ENCODE measurements at regions not wholly inside any gene's neighbourhood (a gene's known extent, or its start where the extent isn't known, plus 50 kb on each side); places are given as distances from the start of the nearest gene placed in this dataset.
A peak's percentile ranks its signal among the peaks of the same experiment; 100 is the strongest.

DNA sequence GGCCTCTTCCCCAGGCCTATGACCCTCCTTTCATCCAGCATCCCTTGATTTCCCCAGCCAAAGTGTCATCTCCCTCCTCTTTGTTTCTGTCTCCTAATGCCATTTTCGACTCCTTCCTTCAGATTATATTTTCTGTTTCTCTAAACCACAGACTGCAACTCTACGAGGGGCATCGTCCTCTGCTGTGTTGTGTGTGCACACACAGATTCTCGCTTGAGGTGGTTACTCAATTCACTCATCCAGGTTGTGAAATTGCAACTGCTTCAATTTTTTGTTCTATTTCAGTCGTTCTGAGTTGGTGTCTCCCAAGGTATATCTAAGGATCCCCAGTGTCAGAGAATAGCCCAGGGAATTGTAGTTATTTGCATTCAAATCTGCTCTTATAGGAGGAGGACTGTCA is 113.5 kb upstream of the NDUFV2 start:
- H3K4me2 ChIP-seq (ENCODE audit: low read length, poor library complexity, severe bottlenecking), result no peak overlapping the region

DNA sequence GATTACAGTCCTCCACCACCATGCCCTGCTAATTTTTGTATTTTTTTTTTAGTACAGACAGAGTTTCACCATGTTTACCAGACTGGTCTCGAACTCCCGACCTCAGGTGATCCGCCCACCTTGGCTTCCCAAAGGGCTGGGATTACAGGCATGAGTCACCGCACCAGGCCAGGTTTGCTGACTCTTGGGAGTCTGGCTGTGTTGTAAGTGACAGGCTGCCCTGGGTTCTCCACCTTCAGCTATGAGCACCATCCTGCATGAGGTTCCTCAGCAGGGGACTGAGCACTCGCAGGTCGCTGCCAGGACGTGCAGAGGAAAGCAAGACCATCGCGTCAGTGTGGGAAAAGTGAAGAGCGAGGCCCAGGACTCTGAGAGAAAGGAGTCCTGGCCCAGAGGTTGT is 112.6 kb upstream of the NDUFV2 start:
- H3K27me3 ChIP-seq (ENCODE audit: control insufficient read depth in 1 of 2, insufficient read depth in 1 of 2, low read length in 2 of 2), result no peaks in the 10 kb centered on the region
- H3K9me3 ChIP-seq (ENCODE audit: control insufficient read depth, low read length), result peaks cover 4% of the 10 kb centered on the region
- no peak overlapping the region for H2BK5ac ChIP-seq (ENCODE audit: low read depth, low read length, poor library complexity, severe bottlenecking)
- H3K79me1 ChIP-seq (replicated peaks; ENCODE audit: low read length, poor library complexity, severe bottlenecking), result peaks cover 1% of the 10 kb centered on the region
- DNase-seq, result no peak
- no peak overlapping the region for H4K91ac ChIP-seq (ENCODE audit: low read length)
- H3K4me3 ChIP-seq (ENCODE audit: insufficient read depth in 1 of 2, low read depth in 1 of 2, low read length in 2 of 2), result no peak overlapping the region
- WGBS, result 93% methylated on average over 10 of the region's 10 CpGs
- H3K4me2 ChIP-seq (ENCODE audit: low read length, poor library complexity, severe bottlenecking), result no peak overlapping the region
- H2BK12ac ChIP-seq (ENCODE audit: low read length in 2 of 2), result no peak overlapping the region
- H3K36me3 ChIP-seq (ENCODE audit: control insufficient read depth in 1 of 2, insufficient read depth in 2 of 2, low read depth in 1 of 2, low read length in 2 of 2), result no peaks in the 10 kb centered on the region
- H3K14ac ChIP-seq (ENCODE audit: low read length in 2 of 2), result no peak overlapping the region
- H2BK120ac ChIP-seq (ENCODE audit: low read depth, low read length), result no peak overlapping the region
- H2BK15ac ChIP-seq (ENCODE audit: low read depth, poor library complexity, severe bottlenecking), result no peak overlapping the region
- H2AK5ac ChIP-seq (ENCODE audit: low read length, severe bottlenecking), result no peak overlapping the region
- H4K8ac ChIP-seq (ENCODE audit: low read length), result no peak overlapping the region
- peaks cover 8% of the 10 kb centered on the region for H3K4me1 ChIP-seq (ENCODE audit: control insufficient read depth, insufficient read depth, low read depth, low read length)
- no peak overlapping the region for H2AFZ ChIP-seq (ENCODE audit: low read depth, low read length)
- no peak overlapping the region for H3K18ac ChIP-seq (ENCODE audit: low read depth in 1 of 2, low read length in 2 of 2)
- H3K23ac ChIP-seq (ENCODE audit: low read length in 2 of 2), result no peak overlapping the region
- no peak overlapping the region for H3K27ac ChIP-seq (ENCODE audit: low read length, poor library complexity, severe bottlenecking)
- H3K4ac ChIP-seq (ENCODE audit: low read depth in 1 of 2, low read length in 2 of 2), result no peak overlapping the region
- H3K9ac ChIP-seq (ENCODE audit: low read length), result peak overlapping the region; percentile 40

More for the DNA sequence above, 113.5 kb upstream of the NDUFV2 start:
- H3K4me1 ChIP-seq (ENCODE audit: control insufficient read depth, insufficient read depth, low read depth, low read length), result peaks cover 8% of the 10 kb centered on the region
- peak overlapping the region; percentile 52 for H3K9ac ChIP-seq (ENCODE audit: low read length)
- H2AFZ ChIP-seq (ENCODE audit: low read depth, low read length), result no peak overlapping the region
- no peak overlapping the region for H2BK5ac ChIP-seq (ENCODE audit: low read depth, low read length, poor library complexity, severe bottlenecking)
- H4K91ac ChIP-seq (ENCODE audit: low read length), result no peak overlapping the region
- no peak overlapping the region for H2BK12ac ChIP-seq (ENCODE audit: low read length in 2 of 2)
- no peak overlapping the region for H3K4me3 ChIP-seq (ENCODE audit: insufficient read depth in 1 of 2, low read depth in 1 of 2, low read length in 2 of 2)
- DNase-seq, result no peak
- H2BK120ac ChIP-seq (ENCODE audit: low read depth, low read length), result no peak overlapping the region
- H2AK5ac ChIP-seq (ENCODE audit: low read length, severe bottlenecking), result no peak overlapping the region
- no peaks in the 10 kb centered on the region for H3K9me3 ChIP-seq (ENCODE audit: control insufficient read depth, low read length)
- H4K8ac ChIP-seq (ENCODE audit: low read length), result no peak overlapping the region
- H3K79me1 ChIP-seq (replicated peaks; ENCODE audit: low read length, poor library complexity, severe bottlenecking), result peaks cover 1% of the 10 kb centered on the region
- no peak overlapping the region for H3K23ac ChIP-seq (ENCODE audit: low read length in 2 of 2)
- no peak overlapping the region for H3K27ac ChIP-seq (ENCODE audit: low read length, poor library complexity, severe bottlenecking)
- H3K27me3 ChIP-seq (ENCODE audit: control insufficient read depth in 1 of 2, insufficient read depth in 1 of 2, low read length in 2 of 2), result no peaks in the 10 kb centered on the region
- no peak overlapping the region for H2BK15ac ChIP-seq (ENCODE audit: low read depth, poor library complexity, severe bottlenecking)
- H3K14ac ChIP-seq (ENCODE audit: low read length in 2 of 2), result no peak overlapping the region
- 86% methylated on average over 5 of the region's 5 CpGs for WGBS
- H3K4ac ChIP-seq (ENCODE audit: low read depth in 1 of 2, low read length in 2 of 2), result no peak overlapping the region
- no peak overlapping the region for H3K18ac ChIP-seq (ENCODE audit: low read depth in 1 of 2, low read length in 2 of 2)
- H3K36me3 ChIP-seq (ENCODE audit: control insufficient read depth in 1 of 2, insufficient read depth in 2 of 2, low read depth in 1 of 2, low read length in 2 of 2), result no peaks in the 10 kb centered on the region

DNA sequence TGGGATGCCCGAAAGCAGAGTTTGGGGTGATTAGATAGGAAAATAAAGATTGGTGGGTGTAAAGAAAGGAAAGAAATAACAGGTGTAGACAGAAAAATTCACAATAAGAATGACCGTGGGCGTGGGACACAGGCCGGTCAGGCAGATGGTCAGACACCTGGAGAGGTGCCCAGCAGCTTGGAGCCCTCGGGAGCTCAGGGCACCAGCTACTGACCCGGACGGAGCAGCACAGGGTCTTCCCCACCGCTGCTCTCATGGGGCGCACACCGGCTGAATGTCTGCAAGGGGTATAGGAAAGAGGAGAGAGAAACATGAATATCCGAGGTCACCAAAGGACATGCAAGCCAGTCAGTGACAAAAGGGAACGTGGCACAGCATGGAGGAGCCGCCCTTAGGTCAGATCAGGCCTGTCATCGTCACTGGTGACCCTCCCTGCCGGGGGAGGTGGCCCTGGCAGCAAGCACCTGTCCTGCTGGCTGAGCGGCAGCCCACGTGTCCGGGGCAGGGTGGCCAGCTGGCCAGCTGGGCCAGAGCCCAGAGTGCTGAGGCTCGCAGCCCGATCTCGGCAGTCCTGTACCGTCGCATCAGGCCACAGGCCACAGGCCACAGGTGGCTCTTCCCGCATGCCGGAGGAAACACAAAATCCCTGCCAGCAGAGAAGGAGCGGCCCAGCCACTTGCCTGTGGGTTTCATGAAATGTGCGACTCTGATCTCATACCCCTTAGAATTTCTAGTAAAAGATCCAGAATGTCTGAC is 112.0 kb upstream of the NDUFV2 start:
- no peak overlapping the region for H3K4me3 ChIP-seq (ENCODE audit: insufficient read depth in 1 of 2, low read depth in 1 of 2, low read length in 2 of 2)
- DNase-seq, result no peak
- peak overlapping the region in 1 of 2 experiments; percentile 49 for H2BK12ac ChIP-seq (ENCODE audit: low read length in 2 of 2)
- H2AFZ ChIP-seq (ENCODE audit: low read depth, low read length), result no peak overlapping the region
- no peak overlapping the region for H2BK5ac ChIP-seq (ENCODE audit: low read depth, low read length, poor library complexity, severe bottlenecking)
- no peak overlapping the region for H3K23ac ChIP-seq (ENCODE audit: low read length in 2 of 2)
- WGBS, result 93% methylated on average over 27 of the region's 27 CpGs
- H2AK5ac ChIP-seq (ENCODE audit: low read length, severe bottlenecking), result no peak overlapping the region
- no peak overlapping the region for H2BK120ac ChIP-seq (ENCODE audit: low read depth, low read length)
- H3K4ac ChIP-seq (ENCODE audit: low read depth in 1 of 2, low read length in 2 of 2), result no peak overlapping the region
- no peak overlapping the region for H3K27ac ChIP-seq (ENCODE audit: low read length, poor library complexity, severe bottlenecking)
- H3K4me1 ChIP-seq (ENCODE audit: control insufficient read depth, insufficient read depth, low read depth, low read length), result peaks cover 8% of the 10 kb centered on the region
- H4K91ac ChIP-seq (ENCODE audit: low read length), result peak overlapping the region; percentile 71
- no peak overlapping the region for H4K8ac ChIP-seq (ENCODE audit: low read length)
- no peaks in the 10 kb centered on the region for H3K36me3 ChIP-seq (ENCODE audit: control insufficient read depth in 1 of 2, insufficient read depth in 2 of 2, low read depth in 1 of 2, low read length in 2 of 2)
- peaks cover 1% of the 10 kb centered on the region for H3K79me1 ChIP-seq (replicated peaks; ENCODE audit: low read length, poor library complexity, severe bottlenecking)
- H2BK15ac ChIP-seq (ENCODE audit: low read depth, poor library complexity, severe bottlenecking), result no peak overlapping the region
- no peaks in the 10 kb centered on the region for H3K27me3 ChIP-seq (ENCODE audit: control insufficient read depth in 1 of 2, insufficient read depth in 1 of 2, low read length in 2 of 2)
- H3K9me3 ChIP-seq (ENCODE audit: control insufficient read depth, low read length), result peaks cover 4% of the 10 kb centered on the region
- no peak overlapping the region for H3K18ac ChIP-seq (ENCODE audit: low read depth in 1 of 2, low read length in 2 of 2)
- peak overlapping the region; percentile 76 for H3K9ac ChIP-seq (ENCODE audit: low read length)
- no peak overlapping the region for H3K14ac ChIP-seq (ENCODE audit: low read length in 2 of 2)
- no peak overlapping the region for H3K4me2 ChIP-seq (ENCODE audit: low read length, poor library complexity, severe bottlenecking)

GRCh38 chr18:8991155-8991554 is 111.3 kb upstream of the NDUFV2 start:
- Histone ChIP-seq H3K36me3 (ENCODE audit: control insufficient read depth in 1 of 2, insufficient read depth in 2 of 2, low read depth in 1 of 2, low read length in 2 of 2) (no peaks in the 10 kb centered on the region), H3K4me1 (ENCODE audit: control insufficient read depth, insufficient read depth, low read depth, low read length) (peaks cover 8% of the 10 kb centered on the region), H2BK12ac (ENCODE audit: low read length in 2 of 2) (no peak overlapping the region), H3K79me1 (replicated peaks; ENCODE audit: low read length, poor library complexity, severe bottlenecking) (peaks cover 1% of the 10 kb centered on the region), H2BK5ac (ENCODE audit: low read depth, low read length, poor library complexity, severe bottlenecking) (no peak overlapping the region), H3K18ac (ENCODE audit: low read depth in 1 of 2, low read length in 2 of 2) (no peak overlapping the region), H2BK15ac (ENCODE audit: low read depth, poor library complexity, severe bottlenecking) (no peak overlapping the region), H3K27me3 (ENCODE audit: control insufficient read depth in 1 of 2, insufficient read depth in 1 of 2, low read length in 2 of 2) (no peaks in the 10 kb centered on the region), H3K9me3 (ENCODE audit: control insufficient read depth, low read length) (peaks cover 4% of the 10 kb centered on the region), H2BK120ac (ENCODE audit: low read depth, low read length) (no peak overlapping the region), H3K27ac (ENCODE audit: low read length, poor library complexity, severe bottlenecking) (no peak overlapping the region), H3K23ac (ENCODE audit: low read length in 2 of 2) (no peak overlapping the region), H4K8ac (ENCODE audit: low read length) (no peak overlapping the region), H2AK5ac (ENCODE audit: low read length, severe bottlenecking) (no peak overlapping the region), H3K4me3 (ENCODE audit: insufficient read depth in 1 of 2, low read depth in 1 of 2, low read length in 2 of 2) (no peak overlapping the region), H3K14ac (ENCODE audit: low read length in 2 of 2) (no peak overlapping the region), H3K4me2 (ENCODE audit: low read length, poor library complexity, severe bottlenecking) (no peak overlapping the region), H4K91ac (ENCODE audit: low read length) (no peak overlapping the region), H2AFZ (ENCODE audit: low read depth, low read length) (no peak overlapping the region), H3K9ac (ENCODE audit: low read length) (peak overlapping the region; percentile 76), H3K4ac (ENCODE audit: low read depth in 1 of 2, low read length in 2 of 2) (no peak overlapping the region)
- no peak for DNase-seq
- no CpG with 5 or more reads among the region's 2 CpGs for WGBS
